HepG2 (cell line): ENCODE measurements at regions not wholly inside any gene's neighbourhood (a gene's known extent, or its start where the extent isn't known, plus 50 kb on each side); places are given as distances from the start of the nearest gene placed in this dataset.

Experiments used
- ATAC-seq: fragments of 200-7000 bp; cut with Tn5 transposase; 3 replicates; pipeline ENCODE4 v1.9.1; 2020; ENCODE audit warnings: mild to moderate bottlenecking, moderate library complexity
- BruUV-seq: library from RNA; stranded (reverse); fragments of 400-500 nt; replicated peaks from 2 replicates; lab custom pipeline; 2021; lab: Mats Ljungman, UMichigan
- CTCF ChIA-PET: fragments of 300-600 bp; formaldehyde crosslinking; extraction: SDS; loops from one replicate; lab custom pipeline; 2021; ENCODE audit warnings: low total read pairs, inconsistent platforms, low intra/inter-chr PET ratio; lab: Yijun Ruan, JAX
- POLR2A ChIA-PET: fragments of 350-600 bp; sonication (Branson Sonifier 250); formaldehyde crosslinking; loops from one replicate; lab custom pipeline; 2020; ENCODE audit warnings: antibody characterized with exemption, inconsistent platforms; lab: Yijun Ruan, JAX
- DNase-seq: peaks from one replicate; pipeline ENCODE4 v3.0.0-alpha.2; 2015; ENCODE audit warnings: low spot score
- FAIRE-seq: peaks from 3 replicates; lab custom pipeline; 2011; peaks lifted over from hg19 to GRCh38; lab: Jason Lieb, UNC
- H2AFZ ChIP-seq: one replicate; pipeline ENCODE4 v1.6.1; 2011; ENCODE audit warnings: low read length, inconsistent platforms
- H3K27ac ChIP-seq: fragments of 300-600 bp; 3 replicates; pipeline ENCODE4 v1.8.0; 2011; ENCODE audit warnings: mixed run types, mild to moderate bottlenecking, mixed read lengths, low read length, inconsistent platforms; ENCODE audit not compliant: insufficient read depth; ENCODE audit errors: extremely low read length
- H3K27me3 ChIP-seq, 2 experiments: fragments of 200-600 bp in 1 of 2; 2 replicates in 1 of 2; 3 replicates in 1 of 2; pipeline versions ENCODE4 v1.6.0 to v1.8.0; 2011; ENCODE audit warnings: low read length in 2 of 2, mild to moderate bottlenecking in 2 of 2, moderate library complexity in 2 of 2, inconsistent platforms in 1 of 2; ENCODE audit not compliant: insufficient read depth in 2 of 2, control insufficient read depth in 1 of 2
- H3K36me3 ChIP-seq, 2 experiments: fragments of 200-600 bp in 1 of 2; replicated peaks in 1 of 2; 2 replicates in 1 of 2; 3 replicates in 1 of 2; pipeline versions ENCODE4 v1.5.1 to v1.8.0; 2011; ENCODE audit warnings: low read length in 2 of 2, inconsistent platforms in 1 of 2; ENCODE audit not compliant: insufficient read depth in 2 of 2, control insufficient read depth in 1 of 2
- H3K4me1 ChIP-seq: 2 replicates; pipeline ENCODE4 v1.5.1; 2012; ENCODE audit warnings: low read length, inconsistent platforms; ENCODE audit not compliant: insufficient read depth
- H3K4me2 ChIP-seq: 2 replicates; pipeline ENCODE4 v1.6.0; 2011; ENCODE audit warnings: low read depth, low read length, inconsistent platforms
- H3K4me3 ChIP-seq, 3 experiments: fragments of 200-600 bp in 1 of 3; sonication (generic), shearing (Covaris generic) in 1 of 3; replicated peaks in 1 of 3; 2 replicates each; pipeline ENCODE4 v1.5.1; 2011 to 2016; ENCODE audit warnings: low read length in 3 of 3, inconsistent platforms in 2 of 3, low read depth in 2 of 3, mild to moderate bottlenecking in 2 of 3, control low read depth in 1 of 3, mixed read lengths in 1 of 3; ENCODE audit not compliant: insufficient read depth in 1 of 3
- H3K79me2 ChIP-seq: one replicate; pipeline ENCODE4 v1.6.1; 2011; ENCODE audit warnings: low read length, inconsistent platforms; ENCODE audit not compliant: insufficient read depth
- H3K9ac ChIP-seq: 2 replicates; pipeline ENCODE4 v1.6.0; 2011; ENCODE audit warnings: mild to moderate bottlenecking, low read depth, low read length, inconsistent platforms; ENCODE audit not compliant: insufficient read depth
- H3K9me3 ChIP-seq: 2 replicates; pipeline ENCODE4 v1.5.1; 2012; ENCODE audit warnings: mild to moderate bottlenecking, low read length
- H4K20me1 ChIP-seq: 2 replicates; pipeline ENCODE4 v1.6.0; 2011; ENCODE audit warnings: inconsistent platforms, mild to moderate bottlenecking, low read length, moderate library complexity; ENCODE audit not compliant: insufficient read depth
- CBFB ChIP-seq: sonication (generic); formaldehyde crosslinking; IDR thresholded peaks from 2 replicates; pipeline ENCODE4 v1.4.0; 2020; ENCODE audit warnings: missing genetic modification reagents
- HMGXB4 ChIP-seq, 2 experiments: sonication (generic) in 1 of 2; formaldehyde crosslinking in 1 of 2; IDR thresholded peaks; 2 replicates each; pipeline versions ENCODE4 v1.4.0 to v1.6.1; 2018 to 2020; ENCODE audit warnings: missing genetic modification reagents in 2 of 2, borderline replicate concordance in 1 of 2, low read depth in 1 of 2, mild to moderate bottlenecking in 1 of 2, missing biosample characterization in 1 of 2
- NR2F1 ChIP-seq, 2 experiments: fragments of 450-650 bp in 1 of 2; formaldehyde crosslinking in 1 of 2; IDR thresholded peaks; 2 replicates each; pipeline versions ENCODE4 v1.5.0 to v1.6.1; 2016 to 2020; ENCODE audit warnings: mild to moderate bottlenecking in 1 of 2, missing compliant biosample characterization in 1 of 2, missing genetic modification reagents in 1 of 2, moderate library complexity in 1 of 2
- RFXANK ChIP-seq: IDR thresholded peaks from 2 replicates; pipeline ENCODE4 v1.6.1; 2016
- SKIL ChIP-seq: sonication (generic); formaldehyde crosslinking; IDR thresholded peaks from 2 replicates; pipeline ENCODE4 v1.8.0; 2022; ENCODE audit warnings: missing genetic modification reagents, mild to moderate bottlenecking, moderate library complexity, borderline replicate concordance
- ZNF17 ChIP-seq: sonication (generic); formaldehyde crosslinking; IDR thresholded peaks from 2 replicates; pipeline ENCODE4 v1.5.0; 2020; ENCODE audit warnings: mild to moderate bottlenecking, missing genetic modification reagents
- WGBS: methylation state at CpG from one replicate; pipeline ENCODE4 v1.1.6; 2017; ENCODE audit warnings: low lambda C conversion rate; 5-methylcytosine and 5-hydroxymethylcytosine counted together
- in situ Hi-C: cut with HindIII; loops from 2 replicates; pipeline ENCODE4 v1.10.0; 2017; ENCODE audit warnings: low pct_unique_long_range_greater_than_20kb; ENCODE audit not compliant: extremely low pct_ligation_motif_present
- intact Hi-C: fragments of 100-400 bp; cut with micrococcal nuclease; formaldehyde crosslinking; loops from one replicate; pipeline ENCODE4 v1.10.0; 2022; ENCODE audit not compliant: unreplicated experiment

GRCh38 chr10:35745617-35746403, 103.7 kb upstream of the FZD8 start (continued):
- no peak for TF ChIP-seq HMGXB4 (CRISPR knock-in tag; IDR thresholded peaks at IDR 0.05; ENCODE audit: borderline replicate concordance in 1 of 2, low read depth in 1 of 2)
- TF ChIP-seq, all 625 proteins: peak for 0

GRCh38 chr10:35743851-35744250, 101.8 kb upstream of the FZD8 start:
- TF ChIP-seq NR2F1 (CRISPR knock-in tag; IDR thresholded peaks at IDR 0.05) (no peak), SKIL (CRISPR knock-in tag) (no peak), RFXANK (CRISPR knock-in tag) (no peak), CBFB (CRISPR knock-in tag) (no peak), ZNF17 (CRISPR knock-in tag) (no peak)
- ATAC-seq (no peak), DNase-seq (no peak), FAIRE-seq (no peak)
- no TSS peak for BruUV-seq
- intact Hi-C loops: no loop called here
- Histone ChIP-seq H2AFZ (no peak overlapping the region), H3K4me1 (no peaks in the 10 kb centered on the region), H3K27me3 (no peaks in the 10 kb centered on the region; a peak in 1 of 5 replicates), H3K4me2 (no peak overlapping the region), H3K36me3 (no peaks in the 10 kb centered on the region), H3K9me3 (no peaks in the 10 kb centered on the region), H3K9ac (no peak overlapping the region), H3K27ac (no peak overlapping the region), H4K20me1 (no peaks in the 10 kb centered on the region), H3K79me2 (no peaks in the 10 kb centered on the region), H3K4me3 (no peak overlapping the region)
- POLR2A ChIA-PET: no interaction called here
- CTCF ChIA-PET: no interaction called here
- WGBS: 62% methylated on average over 2 of the region's 2 CpGs
- in situ Hi-C loops: no loop called here
